Gastroesophageal sphincter (tissue), 4 donors: ENCODE measurements at regions not wholly inside any gene's neighbourhood (a gene's known extent, or its start where the extent isn't known, plus 50 kb on each side); places are given as distances from the start of the nearest gene placed in this dataset.

ENCODE experiments used
- ATAC-seq: fragments of 150-250 bp; one replicate; pipeline ENCODE4 v1.9.1; 2016; ENCODE audit warnings: mild to moderate bottlenecking, moderate library complexity
- H3K27ac ChIP-seq, 4 donors: fragments of 200-600 bp; sonication (generic) in 3 of 4; 1 replicate in 3 of 4; 2 replicates in 1 of 4; pipeline ENCODE4 v1.5.1; 2016 to 2019
- H3K27me3 ChIP-seq: fragments of 200-600 bp; sonication (generic); one replicate; pipeline ENCODE4 v1.5.1; 2019
- H3K36me3 ChIP-seq, 2 donors: fragments of 200-600 bp; sonication (generic); one replicate each; pipeline ENCODE4 v1.5.1; 2019; ENCODE audit warnings: control low read depth in 1 of 2
- H3K4me1 ChIP-seq, 3 donors: fragments of 200-600 bp; sonication (generic); 1 replicate in 2 of 3; 2 replicates in 1 of 3; pipeline ENCODE4 v1.5.1; 2016 to 2019; ENCODE audit warnings: control low read depth in 2 of 3
- H3K4me3 ChIP-seq, 2 donors: fragments of 200-600 bp; sonication (generic); one replicate each; pipeline ENCODE4 v1.5.1; 2019; ENCODE audit warnings: mild to moderate bottlenecking in 1 of 2, moderate library complexity in 1 of 2
- H3K9me3 ChIP-seq, 3 donors: fragments of 200-600 bp; sonication (generic); one replicate each; pipeline ENCODE4 v1.5.1; 2017 to 2019; ENCODE audit warnings: control low read depth in 2 of 3
- EP300 ChIP-seq: sonication (generic); formaldehyde crosslinking; IDR thresholded peaks from one replicate; pipeline ENCODE4 v1.6.1; 2017; ENCODE audit warnings: antibody characterized with exemption, mild to moderate bottlenecking
- POLR2A ChIP-seq, 2 donors: fragments of 450-650 bp; IDR thresholded peaks; one replicate each; pipeline ENCODE4 v1.6.1; 2017; ENCODE audit warnings: antibody characterized with exemption in 2 of 2, mild to moderate bottlenecking in 2 of 2, moderate library complexity in 1 of 2
- POLR2AphosphoS5 ChIP-seq: sonication (generic); formaldehyde crosslinking; IDR thresholded peaks from one replicate; pipeline ENCODE4 v1.6.1; 2017; ENCODE audit warnings: antibody characterized with exemption
- WGBS, 2 donors: methylation state at CpG; one replicate each; pipeline ENCODE4 v1.1.5; 2018; ENCODE audit warnings: low coverage in 1 of 2; 5-methylcytosine and 5-hydroxymethylcytosine counted together
- TF ChIP-seq, protein P1 (sequence below), 4 experiments: fragments of 200-600 bp in 2 of 4; fragments of 450-650 bp in 2 of 4; sonication (generic) in 1 of 4; IDR thresholded peaks; one replicate each; pipeline ENCODE4 v1.5.1; 2017 to 2019; ENCODE audit warnings: antibody characterized with exemption in 4 of 4, mild to moderate bottlenecking in 2 of 4, moderate library complexity in 2 of 4

DNA sequence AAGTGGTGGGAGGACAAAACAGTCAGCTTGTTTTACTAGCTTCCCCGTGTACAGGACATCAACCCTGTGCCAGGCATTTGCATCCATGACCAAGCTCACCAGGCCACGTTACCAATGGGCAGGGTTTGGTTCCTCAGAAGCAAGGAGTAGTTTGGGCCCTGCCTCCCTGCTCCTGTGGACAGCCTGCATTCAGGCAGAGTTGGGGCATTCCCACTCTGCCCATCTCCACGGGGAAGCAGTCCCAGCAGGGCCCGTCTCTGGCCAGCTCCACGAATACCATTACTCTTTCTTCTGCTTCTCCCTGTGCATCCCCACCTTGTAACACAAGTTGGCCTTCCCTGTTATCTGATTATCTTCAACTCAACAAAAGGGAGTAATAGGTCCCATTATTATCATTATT is 54.0 kb upstream of the RIOK3 start:
- ATAC-seq, result no peak
- Histone ChIP-seq H3K9me3 (no peaks in the 10 kb centered on the region), H3K36me3 (no peaks in the 10 kb centered on the region), H3K4me3 (no peak overlapping the region), H3K4me1 (no peaks in the 10 kb centered on the region), H3K27ac (no peak overlapping the region), H3K27me3 (no peaks in the 10 kb centered on the region)
- TF ChIP-seq, protein P1, sequence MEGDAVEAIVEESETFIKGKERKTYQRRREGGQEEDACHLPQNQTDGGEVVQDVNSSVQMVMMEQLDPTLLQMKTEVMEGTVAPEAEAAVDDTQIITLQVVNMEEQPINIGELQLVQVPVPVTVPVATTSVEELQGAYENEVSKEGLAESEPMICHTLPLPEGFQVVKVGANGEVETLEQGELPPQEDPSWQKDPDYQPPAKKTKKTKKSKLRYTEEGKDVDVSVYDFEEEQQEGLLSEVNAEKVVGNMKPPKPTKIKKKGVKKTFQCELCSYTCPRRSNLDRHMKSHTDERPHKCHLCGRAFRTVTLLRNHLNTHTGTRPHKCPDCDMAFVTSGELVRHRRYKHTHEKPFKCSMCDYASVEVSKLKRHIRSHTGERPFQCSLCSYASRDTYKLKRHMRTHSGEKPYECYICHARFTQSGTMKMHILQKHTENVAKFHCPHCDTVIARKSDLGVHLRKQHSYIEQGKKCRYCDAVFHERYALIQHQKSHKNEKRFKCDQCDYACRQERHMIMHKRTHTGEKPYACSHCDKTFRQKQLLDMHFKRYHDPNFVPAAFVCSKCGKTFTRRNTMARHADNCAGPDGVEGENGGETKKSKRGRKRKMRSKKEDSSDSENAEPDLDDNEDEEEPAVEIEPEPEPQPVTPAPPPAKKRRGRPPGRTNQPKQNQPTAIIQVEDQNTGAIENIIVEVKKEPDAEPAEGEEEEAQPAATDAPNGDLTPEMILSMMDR (IDR thresholded peaks at IDR 0.05), result no peak
- TF ChIP-seq EP300, result no peak
- no peak for TF ChIP-seq POLR2A (IDR thresholded peaks at IDR 0.05)
- TF ChIP-seq POLR2AphosphoS5, result no peak
- WGBS, 2 donors, result 87 to 100% methylated on average over 3 to 4 of the region's 5 CpGs

DNA sequence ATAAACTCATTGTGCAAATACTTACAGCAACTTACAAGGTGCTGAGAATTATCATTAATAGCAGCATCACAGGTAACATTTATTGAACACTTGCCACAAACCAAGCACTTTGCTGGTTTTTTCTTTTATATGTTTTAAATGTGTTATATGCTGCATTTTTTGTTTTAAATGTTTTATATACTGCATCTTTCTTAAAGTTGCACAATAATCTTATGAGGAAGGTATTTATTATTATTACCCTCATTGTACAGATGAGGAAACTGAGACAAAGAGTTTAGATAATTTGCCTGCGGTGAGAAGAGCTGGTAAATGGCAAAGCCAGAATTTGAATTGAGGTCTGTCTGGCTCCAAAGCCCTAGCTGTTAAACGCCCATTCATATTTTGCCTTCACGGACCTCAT is 52.2 kb upstream of the RIOK3 start:
- Histone ChIP-seq H3K4me1 (no peaks in the 10 kb centered on the region), H3K36me3 (no peaks in the 10 kb centered on the region), H3K27me3 (no peaks in the 10 kb centered on the region), H3K4me3 (no peak overlapping the region), H3K27ac (no peak overlapping the region), H3K9me3 (no peaks in the 10 kb centered on the region)
- no peak for ATAC-seq
- TF ChIP-seq POLR2A (IDR thresholded peaks at IDR 0.05), result no peak
- no peak for TF ChIP-seq EP300
- no peak for TF ChIP-seq POLR2AphosphoS5
- TF ChIP-seq, protein P1 (IDR thresholded peaks at IDR 0.05), result no peak
- WGBS, 2 donors, result 90 to 94% methylated on average over 2 to 3 of the region's 3 CpGs

DNA sequence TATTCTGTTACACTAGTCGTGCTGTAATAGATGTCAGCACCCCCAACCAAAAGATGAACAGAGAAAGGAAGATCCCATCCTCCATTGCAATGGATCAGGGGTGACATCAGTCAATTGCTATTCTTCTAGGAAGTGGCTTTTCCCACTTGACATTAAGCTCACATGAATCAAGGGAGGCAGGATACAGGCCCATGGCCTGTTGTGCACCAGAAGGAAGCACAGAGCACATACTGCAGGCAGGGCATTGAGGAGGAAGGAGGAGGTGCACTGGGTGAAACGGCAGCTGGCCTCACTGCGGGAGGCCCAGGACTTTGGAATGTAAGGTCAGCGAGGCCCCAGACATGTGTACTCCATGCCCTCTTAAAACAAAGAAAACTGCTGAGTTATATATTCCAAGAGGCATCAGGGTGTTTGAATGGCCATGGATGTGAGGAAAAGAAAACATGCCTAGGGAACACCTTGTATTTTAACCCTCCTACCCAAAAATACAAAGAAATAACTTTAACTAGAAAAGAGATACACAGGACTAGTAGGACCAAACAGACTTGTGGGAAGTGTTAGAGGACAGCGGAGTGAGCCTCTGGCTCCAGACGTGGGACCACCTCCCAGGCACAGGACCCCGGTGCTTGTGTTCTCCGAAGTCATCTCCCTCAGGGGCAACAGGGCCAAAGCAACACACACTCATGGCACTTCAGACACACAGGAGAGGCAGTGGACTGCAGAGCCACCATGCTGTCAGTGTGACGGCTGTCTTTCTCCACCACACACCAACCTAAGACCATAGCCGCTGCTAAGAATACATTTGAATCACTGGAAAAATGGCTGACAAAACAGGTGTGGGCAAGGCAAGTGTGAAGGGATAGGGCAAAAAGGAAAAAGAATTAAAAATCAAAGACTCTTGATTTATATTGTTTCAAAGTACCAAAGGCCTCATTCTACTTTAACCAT is 51.4 kb upstream of the RIOK3 start:
- peak; percentile 46 for ATAC-seq
- Histone ChIP-seq H3K4me1 (no peaks in the 10 kb centered on the region), H3K9me3 (no peaks in the 10 kb centered on the region), H3K4me3 (no peak overlapping the region), H3K27me3 (no peaks in the 10 kb centered on the region), H3K36me3 (no peaks in the 10 kb centered on the region), H3K27ac (no peak overlapping the region)
- 71 to 82% methylated on average over 1 to 10 of the region's 10 CpGs for WGBS, 2 donors
- TF ChIP-seq POLR2AphosphoS5, result no peak
